Colon (tissue), 2 donors: ENCODE measurements at regions not wholly inside any gene's neighbourhood (a gene's known extent, or its start where the extent isn't known, plus 50 kb on each side); places are given as distances from the start of the nearest gene placed in this dataset.
A peak's percentile ranks its signal among the peaks of the same experiment; 100 is the strongest.
"Not testable (repeated sequence)": the region's sequence is repeated elsewhere in the genome, so short reads cannot be mapped to it uniquely, and the experiment has no call there.

ENCODE experiments used
- FAIRE-seq: peaks from 2 replicates; lab custom pipeline; 2012; peaks lifted over from hg19 to GRCh38; lab: Jason Lieb, UNC
- donor health status: control.
- donor health status: control.

- no peak for FAIRE-seq
Measured at GRCh38 chr20:53800418-53800817, 206.8 kb upstream of the ZNF217 start.

DNA sequence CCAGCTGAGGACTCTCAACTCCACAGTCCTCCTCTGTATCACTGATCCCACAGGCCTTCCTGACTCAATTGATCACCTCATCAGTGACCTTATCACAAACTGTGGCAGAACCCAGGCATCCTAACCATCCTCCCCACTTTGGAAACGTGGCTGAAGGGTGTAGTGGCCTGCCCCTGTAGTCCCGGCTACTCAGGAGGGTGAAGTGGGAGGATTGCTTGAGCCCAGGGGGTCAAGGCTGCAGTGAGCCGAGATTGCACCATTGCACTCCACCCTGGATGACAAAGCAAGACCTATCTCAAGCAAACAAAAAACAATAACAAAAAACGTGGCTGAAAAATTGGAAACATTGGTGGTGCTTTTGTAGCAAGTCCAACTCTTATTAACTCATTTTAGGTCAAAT is 203.4 kb upstream of the ZNF217 start:
- FAIRE-seq, result no peak

- no peak for FAIRE-seq
Measured at GRCh38 chr20:53795170-53795569, 201.5 kb upstream of the ZNF217 start.

DNA sequence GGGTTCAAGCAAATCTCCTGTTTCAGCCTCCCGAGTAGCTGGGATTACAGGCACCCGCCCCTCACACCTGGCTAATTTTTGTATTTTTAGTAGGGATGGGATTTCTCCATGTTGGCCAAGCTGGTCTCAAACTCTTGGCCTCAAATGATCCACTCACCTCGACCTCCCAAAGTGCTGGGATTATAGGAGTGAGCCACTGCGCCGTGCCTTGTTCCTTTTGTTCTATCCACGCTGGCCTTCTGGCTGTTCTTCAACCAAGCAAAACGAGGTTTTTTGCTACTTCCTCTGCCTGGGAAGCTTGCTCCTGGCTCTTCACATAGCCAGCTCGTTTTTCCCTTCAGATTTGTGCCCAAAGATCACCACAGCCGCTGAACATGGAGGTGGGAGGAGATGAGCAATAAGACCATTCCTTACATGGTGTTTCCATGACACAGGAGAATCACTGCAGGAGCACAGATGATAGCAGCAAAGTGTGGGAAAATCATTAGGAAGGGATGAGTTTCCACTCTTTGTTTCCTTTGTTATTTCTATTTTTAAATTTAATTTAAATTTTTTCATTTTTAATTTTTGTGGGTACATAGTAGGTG is 201.0 kb upstream of the ZNF217 start:
- no peak for FAIRE-seq

DNA sequence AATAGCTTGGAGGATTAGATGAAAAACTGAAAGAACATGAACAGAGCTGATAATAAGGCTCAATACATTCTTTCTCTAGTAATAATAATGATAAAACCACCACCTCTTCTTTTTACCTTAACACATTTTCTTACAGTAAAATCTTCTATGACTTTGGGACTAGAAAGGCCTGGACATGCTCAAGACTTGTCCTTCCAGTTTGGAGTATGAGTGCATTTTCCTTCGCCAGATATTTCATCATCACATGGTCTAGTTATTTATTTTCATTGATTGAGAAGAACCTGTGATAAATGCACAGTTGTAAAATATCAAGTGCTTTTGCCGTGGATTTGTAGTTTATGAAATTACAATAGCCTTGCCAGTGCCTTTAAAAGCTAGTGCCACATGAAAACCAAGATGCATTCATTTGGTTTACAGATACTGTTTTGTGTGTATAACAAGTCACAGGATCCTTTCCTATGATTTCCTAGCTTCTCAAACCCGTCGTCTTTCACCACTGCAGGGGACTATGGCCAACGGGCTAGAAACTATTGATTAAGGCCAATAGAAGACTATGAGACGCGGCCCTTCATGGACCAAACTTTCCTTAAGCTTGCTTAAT is 200.2 kb upstream of the ZNF217 start:
- FAIRE-seq, result no peak

DNA sequence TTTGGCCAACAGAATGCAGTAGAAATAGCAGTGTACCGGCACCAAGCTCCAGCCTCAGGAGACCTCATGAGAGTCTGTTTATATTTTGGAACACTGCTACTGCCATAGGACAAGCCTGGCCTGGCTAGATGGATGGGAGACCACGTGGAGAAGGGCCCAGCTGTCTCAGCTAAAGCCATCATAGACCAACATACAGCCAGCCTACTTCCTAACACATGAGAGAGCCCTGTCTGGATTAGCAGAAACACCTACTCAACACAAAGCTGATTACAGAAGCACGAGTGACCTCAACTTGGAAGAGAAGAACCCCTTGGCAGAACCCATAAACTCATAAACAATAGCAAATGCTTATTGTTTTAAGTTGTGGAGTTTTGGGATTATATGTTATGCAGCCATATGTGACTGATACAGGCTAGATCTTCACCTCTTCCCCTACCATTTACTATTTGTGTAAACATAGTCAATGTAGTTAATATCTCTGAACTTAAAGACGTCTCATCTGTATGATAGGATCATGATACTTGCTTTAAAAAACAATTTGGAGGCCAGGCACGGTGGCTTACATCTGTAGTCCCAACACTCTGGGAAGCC is 199.4 kb upstream of the ZNF217 start:
- FAIRE-seq, result no peak

DNA sequence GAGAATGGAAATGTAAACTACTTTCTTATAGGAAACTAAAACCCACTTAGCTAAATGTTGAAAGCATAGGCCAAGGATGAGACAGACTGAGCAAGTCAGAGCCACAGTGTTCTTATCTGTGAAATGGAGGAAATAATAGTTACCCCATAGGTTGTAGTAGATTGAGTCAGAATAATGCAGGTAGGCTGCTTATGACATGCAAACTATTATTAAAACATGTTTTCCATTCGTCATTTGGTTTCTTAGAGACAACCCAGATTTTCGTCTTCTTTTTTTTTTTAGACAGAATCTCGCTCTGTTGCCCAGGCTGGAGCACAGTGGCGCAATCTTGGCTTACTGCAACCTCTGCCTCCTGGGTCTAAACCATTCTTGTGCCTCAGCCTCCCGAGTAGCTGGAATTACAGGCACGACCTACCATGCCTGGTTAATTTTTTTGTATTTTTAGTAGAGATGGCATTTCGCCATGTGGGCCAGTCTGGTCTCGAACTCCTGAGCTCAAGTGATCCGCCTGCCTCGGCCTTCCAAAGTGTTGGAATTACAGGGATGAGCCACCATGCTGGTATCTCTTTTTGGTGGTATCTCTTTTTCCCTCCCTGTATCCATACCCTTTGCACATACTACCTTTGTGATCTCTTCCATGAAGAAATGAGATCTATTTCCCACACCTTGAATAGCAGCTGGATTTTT is 196.5 kb upstream of the ZNF217 start:
- no peak for FAIRE-seq

DNA sequence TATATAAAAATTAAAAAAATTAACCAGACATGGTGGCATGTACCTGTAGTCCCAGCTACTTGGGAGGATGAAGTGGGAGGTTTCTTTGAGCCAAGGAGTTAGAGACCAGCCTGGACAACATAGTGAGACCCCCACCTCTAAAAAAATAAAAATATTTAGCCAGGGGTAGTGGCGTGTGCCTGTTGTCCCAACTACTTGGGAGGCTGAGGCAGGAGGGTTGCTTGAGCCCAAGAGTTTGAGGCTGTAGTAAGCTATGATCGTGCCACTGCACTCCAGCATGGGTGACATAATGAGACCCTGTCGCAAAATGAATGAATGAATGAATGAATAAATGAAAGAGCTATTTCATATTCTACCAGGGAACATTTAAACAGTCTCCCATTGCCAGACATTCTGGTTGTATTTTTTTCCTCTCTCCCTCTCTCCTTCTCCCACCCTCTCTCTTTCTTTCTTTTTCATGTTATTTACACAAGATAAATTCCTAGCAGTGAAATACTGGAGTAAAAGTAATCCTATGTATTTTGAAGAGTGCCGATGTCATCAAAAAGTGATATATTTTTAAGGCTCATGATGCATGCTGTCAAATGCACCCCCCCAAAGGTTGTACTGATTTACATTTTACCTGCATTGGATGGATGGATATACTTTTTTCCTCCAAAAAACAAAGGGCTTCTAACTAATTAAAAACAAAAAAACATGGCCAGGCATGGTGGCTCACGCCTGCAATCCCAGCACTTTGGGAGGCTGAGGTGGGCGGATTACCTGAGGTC is 194.8 kb upstream of the ZNF217 start:
- no peak for FAIRE-seq

GRCh38 chr20:53787491-53787931 is 193.9 kb upstream of the ZNF217 start:
- FAIRE-seq, result not testable (repeated sequence)

GRCh38 chr20:53786445-53787267 is 193.0 kb upstream of the ZNF217 start:
- peak; percentile 33 for FAIRE-seq

DNA sequence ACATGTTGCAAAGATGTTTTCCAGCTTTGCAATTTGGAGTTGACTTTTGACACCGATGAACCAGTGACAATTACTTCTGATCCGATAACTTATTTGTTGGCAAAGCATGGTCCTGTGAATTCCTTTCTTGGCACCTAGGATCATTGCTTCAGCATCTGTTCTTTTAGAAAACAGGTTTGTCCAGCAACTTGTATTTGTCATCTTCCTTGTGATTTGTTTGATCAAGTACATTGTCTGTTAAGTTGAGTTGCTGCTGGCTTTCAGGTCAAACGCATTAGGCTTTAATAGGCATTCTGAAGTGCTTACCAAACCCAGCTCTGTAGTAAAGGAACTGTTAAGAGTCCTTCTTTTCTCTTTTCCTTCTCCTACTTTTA is 192.4 kb upstream of the ZNF217 start:
- no peak for FAIRE-seq

- no peak for FAIRE-seq
Measured at GRCh38 chr20:53785320-53785719, 191.7 kb upstream of the ZNF217 start.

DNA sequence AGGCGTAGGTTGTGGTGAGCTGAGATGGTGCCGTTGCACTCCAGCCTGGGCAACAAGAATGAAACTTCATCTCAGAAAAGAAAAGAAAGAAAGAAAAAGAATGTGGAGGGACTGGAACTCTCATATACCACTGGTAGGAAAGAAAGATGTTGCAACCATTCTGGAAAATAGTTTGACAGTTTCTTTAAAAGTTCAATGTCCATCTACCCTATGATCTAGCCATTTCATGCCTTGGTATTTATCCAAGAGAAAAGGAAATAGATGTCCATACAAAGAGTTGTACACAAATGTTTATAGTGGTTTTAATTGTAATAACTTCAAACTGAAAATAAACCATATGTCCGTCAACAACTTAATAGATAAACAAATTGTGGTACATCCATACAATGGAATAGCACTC is 190.1 kb upstream of the ZNF217 start:
- no peak for FAIRE-seq

- FAIRE-seq, result no peak
Measured at GRCh38 chr20:53782612-53783246, 189.1 kb upstream of the ZNF217 start.

DNA sequence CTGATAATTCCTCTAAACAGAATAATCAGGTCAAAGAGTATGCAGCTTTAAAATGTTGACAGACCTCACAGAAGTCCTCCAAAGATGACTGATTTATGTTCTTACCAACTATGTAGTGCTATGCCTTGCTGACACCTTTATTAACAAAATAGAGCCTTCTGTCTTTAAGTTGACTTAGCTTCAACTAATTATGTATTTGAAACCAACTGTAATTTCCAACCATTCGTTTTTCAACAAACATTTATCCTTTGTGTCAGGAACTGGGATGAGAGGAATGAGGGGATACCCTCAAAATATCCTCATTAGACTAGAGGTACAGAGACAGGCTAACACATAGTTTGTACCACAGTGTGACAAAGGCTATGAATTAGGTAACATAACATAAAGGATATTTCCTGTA is 186.2 kb upstream of the ZNF217 start:
- no peak for FAIRE-seq

GRCh38 chr20:53778736-53779135 is 185.1 kb upstream of the ZNF217 start:
- FAIRE-seq, result no peak

GRCh38 chr20:53778041-53778516 is 184.4 kb upstream of the ZNF217 start:
- no peak for FAIRE-seq

DNA sequence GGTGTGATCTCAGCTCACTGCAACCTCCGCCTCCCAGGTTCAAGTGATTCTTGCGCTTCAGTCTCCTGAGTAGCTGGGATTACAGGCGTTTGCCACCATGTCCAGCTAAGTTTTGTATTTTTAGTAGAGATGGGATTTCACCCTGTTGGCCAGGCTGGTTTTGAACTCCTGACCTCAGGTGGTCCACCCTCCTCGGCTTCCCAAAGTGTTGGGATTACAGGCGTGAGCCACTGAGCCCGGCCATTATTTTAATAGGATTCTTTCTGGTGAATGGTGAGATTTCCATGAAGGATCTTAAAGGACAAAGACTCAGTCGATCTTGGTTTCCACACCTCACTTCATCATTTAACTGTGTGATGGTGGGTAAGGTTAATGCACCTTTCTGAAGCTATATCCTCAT is 183.8 kb upstream of the ZNF217 start:
- FAIRE-seq, result not testable (repeated sequence)

DNA sequence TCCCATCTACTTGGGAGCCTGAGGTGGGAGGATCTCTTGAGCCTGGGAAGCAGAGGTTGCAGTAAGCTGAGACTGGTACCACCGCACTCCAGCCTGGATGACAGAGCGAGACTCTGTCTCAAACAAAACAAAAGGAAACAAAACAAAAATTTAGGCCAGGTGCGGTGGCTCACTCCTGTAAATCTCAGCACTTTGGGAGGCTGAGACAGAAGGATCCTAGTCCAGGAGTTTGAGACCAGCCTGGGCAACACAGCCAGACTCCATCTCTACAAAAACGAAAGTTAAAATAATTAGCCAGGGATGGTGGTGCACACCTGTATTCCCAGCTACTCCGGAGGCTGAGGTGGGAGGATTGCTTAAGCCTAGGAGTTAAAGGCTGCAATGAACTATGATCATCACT is 183.2 kb upstream of the ZNF217 start:
- FAIRE-seq, result no peak

GRCh38 chr20:53774461-53775203 is 181.0 kb upstream of the ZNF217 start:
- FAIRE-seq, result no peak
